DMS 273 (cell line): ENCODE measurements at regions not wholly inside any gene's neighbourhood (a gene's known extent, or its start where the extent isn't known, plus 50 kb on each side); places are given as distances from the start of the nearest gene placed in this dataset.
A peak's percentile ranks its signal among the peaks of the same experiment; 100 is the strongest.

Experiments used
- DNase-seq: peaks from one replicate; lab custom pipeline; 2025; ENCODE audit not compliant: unreplicated experiment; lab: John Stamatoyannopoulos, UW

- no peak for DNase-seq
Observed at GRCh38 chr2:240309214-240309613, 126.2 kb upstream of the GPC1 start.

- no peak for DNase-seq
Observed at GRCh38 chr2:240310201-240310600, 125.3 kb upstream of the GPC1 start.

- DNase-seq = no peak
Observed at GRCh38 chr2:240310645-240311044, 124.8 kb upstream of the GPC1 start.

GRCh38 chr2:240311821-240312220 lies 123.6 kb upstream of the GPC1 start:
- no peak for DNase-seq

GRCh38 chr2:240319221-240319854 lies 116.1 kb upstream of the GPC1 start:
- no peak for DNase-seq

GRCh38 chr2:240319855-240320203 lies 115.6 kb upstream of the GPC1 start:
- DNase-seq = no peak

- DNase-seq = peak; percentile 29
Observed at GRCh38 chr2:240320204-240320993, 115.1 kb upstream of the GPC1 start.

- DNase-seq = peak; percentile 15
Observed at GRCh38 chr2:240322231-240322955, 113.1 kb upstream of the GPC1 start.

GRCh38 chr2:240322991-240323390 lies 112.5 kb upstream of the GPC1 start:
- DNase-seq = no peak

- no peak for DNase-seq
Observed at GRCh38 chr2:240323601-240324291, 111.7 kb upstream of the GPC1 start.

GRCh38 chr2:240324312-240325015 lies 111.0 kb upstream of the GPC1 start:
- peak; percentile 66 for DNase-seq

- DNase-seq = no peak
Observed at GRCh38 chr2:240325016-240326007, 110.2 kb upstream of the GPC1 start.

GRCh38 chr2:240326246-240326645 lies 109.2 kb upstream of the GPC1 start:
- DNase-seq = no peak

- no peak for DNase-seq
Observed at GRCh38 chr2:240326886-240327285, 108.6 kb upstream of the GPC1 start.

- no peak for DNase-seq
Observed at GRCh38 chr2:240327566-240327965, 107.9 kb upstream of the GPC1 start.

GRCh38 chr2:240328526-240328925 lies 106.9 kb upstream of the GPC1 start:
- no peak for DNase-seq

- no peak for DNase-seq
Observed at GRCh38 chr2:240329116-240329665, 106.3 kb upstream of the GPC1 start.

GRCh38 chr2:240329778-240330177 lies 105.7 kb upstream of the GPC1 start:
- no peak for DNase-seq

GRCh38 chr2:240333985-240334384 lies 101.5 kb upstream of the GPC1 start:
- no peak for DNase-seq
